H1 (cell line): ENCODE measurements at regions not wholly inside any gene's neighbourhood (a gene's known extent, or its start where the extent isn't known, plus 50 kb on each side); places are given as distances from the start of the nearest gene placed in this dataset.

ENCODE experiments used
- CBX5 ChIP-seq: fragments of 300-800, 300-1000 bp; sonication (generic); IDR thresholded peaks from 2 replicates; pipeline ENCODE4 v1.7.1; 2016; ENCODE audit warnings: antibody characterized with exemption, low read length, low read depth
- NRF1 ChIP-seq: IDR thresholded peaks from 2 replicates; pipeline ENCODE4 v1.6.1; 2011; ENCODE audit warnings: mild to moderate bottlenecking, low read depth, low read length, improper control_type of control experiment
- POLR2A ChIP-seq, 2 experiments: IDR thresholded peaks; 1 replicate in 1 of 2; 2 replicates in 1 of 2; pipeline ENCODE4 v1.6.1; 2011; ENCODE audit warnings: low read depth in 2 of 2, low read length in 2 of 2, mild to moderate bottlenecking in 2 of 2; ENCODE audit errors: control extremely low read depth in 1 of 2
- POLR2AphosphoS5 ChIP-seq: IDR thresholded peaks from 2 replicates; pipeline ENCODE4 v1.6.1; 2011; ENCODE audit warnings: low read depth, low read length
- RNF2 ChIP-seq: fragments of 200-900, 300-1000 bp; sonication (generic); IDR thresholded peaks from 2 replicates; pipeline ENCODE4 v1.7.1; 2016; ENCODE audit warnings: borderline replicate concordance, low read depth, mild to moderate bottlenecking, antibody characterized with exemption, low read length; ENCODE audit not compliant: poor library complexity, severe bottlenecking; ENCODE audit errors: missing control alignments
- TAF1 ChIP-seq: IDR thresholded peaks from 2 replicates; pipeline ENCODE4 v1.6.1; 2011; ENCODE audit warnings: mild to moderate bottlenecking, low read depth, low read length
- TBP ChIP-seq: IDR thresholded peaks from 2 replicates; pipeline ENCODE4 v1.6.1; 2011; ENCODE audit warnings: low read depth, low read length, improper control_type of control experiment
- YY1 ChIP-seq: IDR thresholded peaks from 2 replicates; pipeline ENCODE4 v1.6.1; 2011; ENCODE audit warnings: low read depth, mild to moderate bottlenecking, low read length
- TF ChIP-seq, protein P1 (sequence below): IDR thresholded peaks from 2 replicates; pipeline ENCODE4 v1.6.1; 2012; ENCODE audit warnings: inconsistent platforms
- TF ChIP-seq, protein P2 (sequence below), 3 experiments: IDR thresholded peaks; 1 replicate in 2 of 3; 2 replicates in 1 of 3; pipeline versions ENCODE4 v1.5.1 to v1.6.1; 2011; ENCODE audit warnings: low read length in 3 of 3, mild to moderate bottlenecking in 3 of 3, inconsistent platforms in 2 of 3, low read depth in 1 of 3, moderate library complexity in 1 of 3; ENCODE audit not compliant: insufficient read depth in 1 of 3; ENCODE audit errors: control extremely low read depth in 1 of 3

DNA sequence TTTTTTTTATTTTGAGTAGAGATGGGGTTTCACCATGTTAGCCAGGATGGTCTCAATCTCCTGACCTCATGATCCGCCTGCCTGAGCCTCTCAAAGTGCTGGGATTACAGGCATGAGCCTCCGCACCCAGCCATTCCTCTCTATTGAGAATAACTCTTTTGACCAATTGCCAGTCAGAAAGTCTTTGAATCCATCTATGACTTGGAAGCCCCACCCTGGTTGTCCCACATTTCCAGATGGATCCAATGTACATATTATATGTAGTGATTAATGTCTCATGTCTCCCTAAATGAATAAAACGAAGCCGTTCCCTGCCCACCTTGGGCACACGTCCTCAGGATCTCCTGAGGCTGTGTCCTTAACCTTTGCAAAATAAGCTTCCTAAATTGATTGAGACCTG is 228.3 kb upstream of the NLRP1 start:
- TF ChIP-seq POLR2AphosphoS5 (no peak), TAF1 (no peak), POLR2A (IDR thresholded peaks at IDR 0.05; ENCODE audit: control extremely low read depth in 1 of 2, low read depth in 2 of 2, low read length in 2 of 2) (no peak), YY1 (no peak), NRF1 (no peak), CBX5 (no peak), TBP (no peak), RNF2 (no peak)
- TF ChIP-seq, protein P1, sequence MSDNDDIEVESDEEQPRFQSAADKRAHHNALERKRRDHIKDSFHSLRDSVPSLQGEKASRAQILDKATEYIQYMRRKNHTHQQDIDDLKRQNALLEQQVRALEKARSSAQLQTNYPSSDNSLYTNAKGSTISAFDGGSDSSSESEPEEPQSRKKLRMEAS: no peak
- TF ChIP-seq, protein P2, sequence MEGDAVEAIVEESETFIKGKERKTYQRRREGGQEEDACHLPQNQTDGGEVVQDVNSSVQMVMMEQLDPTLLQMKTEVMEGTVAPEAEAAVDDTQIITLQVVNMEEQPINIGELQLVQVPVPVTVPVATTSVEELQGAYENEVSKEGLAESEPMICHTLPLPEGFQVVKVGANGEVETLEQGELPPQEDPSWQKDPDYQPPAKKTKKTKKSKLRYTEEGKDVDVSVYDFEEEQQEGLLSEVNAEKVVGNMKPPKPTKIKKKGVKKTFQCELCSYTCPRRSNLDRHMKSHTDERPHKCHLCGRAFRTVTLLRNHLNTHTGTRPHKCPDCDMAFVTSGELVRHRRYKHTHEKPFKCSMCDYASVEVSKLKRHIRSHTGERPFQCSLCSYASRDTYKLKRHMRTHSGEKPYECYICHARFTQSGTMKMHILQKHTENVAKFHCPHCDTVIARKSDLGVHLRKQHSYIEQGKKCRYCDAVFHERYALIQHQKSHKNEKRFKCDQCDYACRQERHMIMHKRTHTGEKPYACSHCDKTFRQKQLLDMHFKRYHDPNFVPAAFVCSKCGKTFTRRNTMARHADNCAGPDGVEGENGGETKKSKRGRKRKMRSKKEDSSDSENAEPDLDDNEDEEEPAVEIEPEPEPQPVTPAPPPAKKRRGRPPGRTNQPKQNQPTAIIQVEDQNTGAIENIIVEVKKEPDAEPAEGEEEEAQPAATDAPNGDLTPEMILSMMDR (IDR thresholded peaks at IDR 0.05; ENCODE audit: control extremely low read depth in 1 of 3, insufficient read depth in 1 of 3, low read depth in 1 of 3, low read length in 3 of 3): no peak
